NOMO-1 (cell line): ENCODE measurements at regions not wholly inside any gene's neighbourhood (a gene's known extent, or its start where the extent isn't known, plus 50 kb on each side); places are given as distances from the start of the nearest gene placed in this dataset.

Source experiments
- DNase-seq, 2 experiments: peaks; one replicate each; lab custom pipeline; 2025; ENCODE audit not compliant: unreplicated experiment in 2 of 2; lab: John Stamatoyannopoulos, UW

DNA sequence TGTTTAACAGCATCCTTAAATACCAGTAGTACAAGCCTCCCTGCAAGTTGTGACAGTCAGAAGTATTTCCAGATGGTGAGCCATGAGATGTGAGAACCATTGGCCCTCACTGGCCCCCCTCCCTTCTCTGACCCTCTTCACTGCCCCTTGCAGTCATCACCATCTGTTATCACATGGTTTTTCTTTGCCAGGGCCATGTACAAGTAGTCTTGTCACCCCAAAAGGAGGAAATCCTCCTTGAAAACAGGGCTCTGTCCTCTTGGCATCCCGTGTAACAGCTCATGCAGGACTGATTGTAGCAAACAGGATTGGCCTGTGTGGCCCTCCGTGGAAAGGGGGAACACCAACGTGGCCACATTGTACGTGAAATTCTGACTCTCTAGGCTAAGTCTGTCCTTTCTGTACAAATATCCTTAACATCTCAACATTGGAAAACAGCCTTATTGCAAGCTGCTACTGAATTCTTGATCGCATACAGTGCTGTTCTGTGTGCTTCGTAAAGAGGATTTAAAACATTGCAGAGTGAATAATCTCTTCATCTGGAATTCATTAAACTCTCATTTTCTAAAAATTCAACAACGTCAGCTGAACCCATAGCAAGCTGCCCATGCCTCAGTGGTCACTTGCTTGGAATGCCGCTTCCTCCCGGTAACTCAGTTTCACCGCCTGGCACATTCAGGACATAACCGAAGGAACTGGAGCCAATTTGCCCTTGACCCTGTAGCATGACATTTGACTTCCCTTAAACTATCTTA, 171.7 kb downstream of the ATPSCKMT start:
- no peak for DNase-seq

DNA sequence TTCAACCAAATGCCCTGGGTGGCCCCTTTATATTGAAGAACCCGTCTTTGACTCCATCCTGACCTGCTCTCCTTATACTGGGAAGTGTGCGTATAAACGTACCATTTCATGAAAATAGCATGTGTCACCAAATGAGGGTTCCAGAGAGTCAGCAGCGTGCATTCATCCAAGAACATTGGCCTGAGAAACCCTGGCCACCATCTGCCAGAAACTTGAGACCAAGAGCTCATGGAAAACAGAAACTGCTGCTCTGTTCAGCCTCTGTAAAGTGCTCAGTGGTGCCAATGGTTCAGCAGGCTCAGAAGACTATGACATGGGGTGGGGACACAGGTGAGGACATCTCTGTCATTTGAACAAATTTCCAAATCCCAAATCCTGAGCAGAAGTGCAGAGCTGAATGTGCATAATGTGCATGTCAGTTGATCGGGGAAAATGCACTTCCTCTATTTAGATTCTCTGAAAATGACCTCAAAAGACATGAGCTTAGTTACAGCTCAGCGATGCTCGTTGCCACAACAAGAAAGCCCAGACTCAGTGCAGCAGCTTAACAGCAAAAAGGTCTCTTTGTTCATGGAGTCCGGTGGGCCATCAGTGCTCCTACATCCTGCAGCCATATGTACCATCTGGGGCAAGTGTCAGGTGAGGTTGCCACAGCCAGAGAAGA, 176.1 kb downstream of the ATPSCKMT start:
- peak in 1 of 2 experiments; percentile 23 for DNase-seq

DNA sequence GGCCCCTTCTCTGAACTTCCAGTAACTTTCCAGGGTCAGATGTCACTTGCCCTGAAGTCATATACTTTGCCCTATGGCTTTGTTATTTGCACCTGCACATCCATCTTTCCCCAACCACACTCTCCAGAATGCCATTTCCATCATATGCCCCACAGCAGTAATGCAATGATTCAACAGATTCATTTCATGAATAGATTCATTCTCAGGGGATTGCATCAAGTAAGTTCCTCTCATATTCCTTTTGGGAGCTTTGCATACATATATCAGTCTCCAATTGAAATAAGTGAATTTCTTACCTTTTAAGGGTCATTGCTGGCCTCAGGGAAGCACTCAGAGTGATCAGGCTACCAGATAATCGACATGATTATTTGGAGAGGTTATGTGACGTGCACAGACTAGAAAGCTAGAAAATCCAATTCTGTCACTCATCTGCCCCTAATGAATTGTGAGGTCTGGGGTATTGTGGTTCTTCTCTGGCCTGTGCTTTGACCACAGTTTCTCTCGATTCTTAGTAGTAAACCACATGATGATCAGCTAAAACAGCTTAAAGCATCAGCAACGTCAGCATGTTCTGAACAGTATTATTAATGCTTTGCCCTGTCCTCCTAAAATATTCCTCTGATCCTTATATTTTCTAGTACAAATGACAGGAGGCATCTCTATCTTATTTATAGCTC, 179.9 kb downstream of the ATPSCKMT start:
- no peak for DNase-seq

DNA sequence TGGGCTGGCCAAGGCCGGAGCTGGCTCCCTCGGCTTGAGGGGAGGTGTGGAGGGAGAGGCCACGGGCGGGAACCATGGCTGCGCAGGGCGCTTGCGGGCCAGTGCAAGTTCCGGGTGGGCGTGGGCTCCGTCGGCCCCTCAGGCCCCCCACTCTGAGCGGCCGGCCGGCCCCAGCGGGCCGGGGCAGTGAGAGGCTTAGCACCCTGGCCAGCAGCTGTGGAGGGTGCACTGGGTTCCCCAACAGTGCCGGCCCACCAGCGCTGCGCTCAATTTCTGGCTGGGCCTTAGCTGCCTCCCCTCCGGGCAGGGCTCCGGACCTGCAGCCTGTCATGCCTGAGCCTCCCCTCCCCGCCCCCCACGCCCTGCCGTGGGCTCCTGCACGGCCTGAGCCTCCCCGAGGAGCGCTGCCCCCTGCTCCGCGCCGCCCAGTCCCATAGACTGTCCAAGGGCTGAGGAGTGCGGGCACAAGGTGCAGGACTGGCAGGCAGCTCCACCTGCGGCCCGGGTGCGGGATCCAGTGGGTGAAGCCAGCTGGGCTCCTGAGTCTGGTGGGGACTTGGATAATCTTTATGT, 184.2 kb downstream of the ATPSCKMT start:
- DNase-seq: no peak

DNA sequence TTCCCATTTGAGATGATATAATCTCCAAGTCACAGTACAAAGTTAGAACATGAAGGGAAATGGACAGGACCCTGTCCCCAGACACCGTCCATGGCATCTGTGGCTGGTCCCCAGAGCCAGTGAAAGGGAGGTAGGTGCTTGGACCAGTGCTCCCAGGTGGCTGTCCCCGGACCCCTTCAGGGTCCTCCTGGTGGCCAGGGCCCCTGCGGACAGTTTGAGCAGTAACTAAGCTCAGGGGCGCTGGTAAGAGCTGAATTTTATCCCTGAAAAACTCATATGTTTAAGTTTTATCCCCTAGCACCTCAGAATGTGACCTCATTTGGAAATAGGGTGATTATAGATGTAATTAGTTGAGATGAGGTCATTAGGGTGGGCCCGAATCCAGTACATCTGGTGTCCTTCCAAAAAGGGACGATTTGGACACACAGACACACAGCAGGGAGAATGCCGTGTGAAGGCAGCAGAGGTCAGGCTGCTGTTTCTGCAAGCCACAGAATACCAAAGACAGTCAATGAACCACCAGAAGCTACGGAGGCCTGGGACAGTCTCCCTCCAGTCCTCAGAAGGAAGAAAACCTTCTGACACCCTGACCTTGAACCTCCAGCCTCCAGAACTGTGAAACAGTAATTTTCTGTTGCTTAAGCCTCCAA, 185.0 kb downstream of the ATPSCKMT start:
- no peak for DNase-seq

GRCh38 chr5:10063997-10064396, 185.7 kb downstream of the ATPSCKMT start:
- no peak for DNase-seq

- DNase-seq: no peak
These were observed 189.7 kb downstream of the ATPSCKMT start for GRCh38 chr5:10059980-10060379.

DNA sequence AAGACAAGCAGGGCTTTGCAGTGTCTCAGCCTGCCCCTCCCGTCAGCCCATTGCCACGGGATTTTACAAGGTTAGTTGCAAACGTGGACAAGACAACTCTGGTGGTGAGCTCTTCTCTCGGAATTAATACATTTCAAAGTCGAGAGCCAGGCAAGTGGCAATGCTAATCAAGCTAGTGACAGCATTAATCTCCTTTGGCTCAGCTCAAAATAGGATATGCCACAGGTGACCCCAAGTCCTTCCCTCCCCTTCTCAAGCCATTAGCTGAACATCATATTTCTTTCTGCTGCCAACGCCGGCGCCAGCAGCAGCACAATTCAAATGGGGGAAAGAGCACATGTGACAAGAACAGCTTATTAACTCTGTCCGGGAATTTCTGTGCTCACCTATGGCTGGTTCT, 190.1 kb downstream of the ATPSCKMT start:
- DNase-seq: no peak

DNA sequence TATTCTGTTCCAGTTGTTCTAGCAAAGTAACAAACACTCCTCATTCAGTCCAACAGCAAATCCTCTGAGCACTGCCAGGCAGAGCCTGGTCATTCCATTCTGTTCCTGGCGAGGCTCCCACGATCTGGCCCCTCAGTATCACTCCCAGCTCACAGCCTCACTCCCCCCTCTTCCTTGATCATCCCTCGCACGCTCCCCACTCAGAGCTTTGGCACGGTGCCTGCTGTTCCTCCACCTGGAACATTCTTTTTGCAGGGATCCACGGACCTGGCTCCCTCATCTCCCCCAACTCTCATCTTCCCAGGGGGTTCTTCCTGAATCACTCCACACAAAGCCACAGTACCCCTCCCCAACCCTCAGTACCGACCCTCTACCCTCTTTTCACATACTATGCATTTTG, 192.3 kb downstream of the ATPSCKMT start:
- DNase-seq: no peak

DNA sequence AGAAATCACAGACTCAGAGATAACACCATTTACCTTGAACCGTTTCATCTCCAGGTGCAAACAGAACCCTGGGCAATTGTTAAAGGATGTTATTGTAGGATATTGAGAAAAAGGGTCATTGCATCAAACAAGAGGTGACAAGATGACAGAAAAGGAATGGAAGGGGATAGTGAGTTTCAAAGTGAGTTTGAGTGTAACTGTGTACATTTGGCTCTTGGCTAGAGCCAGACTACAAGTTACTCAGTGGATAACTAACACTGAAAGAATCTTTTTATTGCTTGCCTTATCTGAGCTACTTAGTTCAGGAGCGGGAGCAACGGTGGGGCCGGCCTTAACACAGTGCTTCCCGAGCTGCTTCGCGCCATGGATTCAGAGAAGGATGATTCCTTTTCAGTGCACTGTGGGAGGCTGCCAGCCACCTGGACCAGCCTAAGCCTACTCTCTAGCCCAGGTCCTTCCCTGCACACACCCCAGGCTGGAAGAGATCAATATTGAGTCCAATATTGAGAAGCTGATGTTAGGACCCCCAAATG, 193.4 kb downstream of the ATPSCKMT start:
- no peak for DNase-seq

DNA sequence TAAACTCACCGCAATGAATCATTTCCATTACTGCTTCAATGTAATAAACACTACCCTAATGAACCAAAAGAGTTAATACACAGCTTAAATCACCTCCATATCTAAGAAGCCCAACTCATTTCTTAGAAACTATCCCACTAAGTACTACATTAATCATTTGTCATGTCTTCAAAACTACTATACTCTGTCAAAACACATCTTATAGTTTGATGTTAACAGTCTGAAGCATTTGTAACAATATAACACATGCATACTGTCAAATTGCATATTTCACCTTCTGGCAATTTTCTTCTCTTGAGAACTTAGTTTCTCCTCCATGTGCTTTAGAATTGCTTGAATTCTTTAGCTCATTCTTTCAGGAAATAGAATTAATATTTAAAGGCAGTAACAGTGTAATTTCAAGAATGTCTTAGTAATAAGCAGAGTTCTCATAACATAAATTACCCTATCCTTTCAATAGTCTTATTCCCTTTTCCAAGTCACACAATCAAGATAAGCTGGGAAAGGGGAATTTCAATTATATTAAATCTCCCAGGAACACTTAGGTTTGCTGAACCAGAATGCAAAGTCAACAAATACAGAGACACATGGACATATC, 199.7 kb downstream of the ATPSCKMT start:
- no peak for DNase-seq

DNA sequence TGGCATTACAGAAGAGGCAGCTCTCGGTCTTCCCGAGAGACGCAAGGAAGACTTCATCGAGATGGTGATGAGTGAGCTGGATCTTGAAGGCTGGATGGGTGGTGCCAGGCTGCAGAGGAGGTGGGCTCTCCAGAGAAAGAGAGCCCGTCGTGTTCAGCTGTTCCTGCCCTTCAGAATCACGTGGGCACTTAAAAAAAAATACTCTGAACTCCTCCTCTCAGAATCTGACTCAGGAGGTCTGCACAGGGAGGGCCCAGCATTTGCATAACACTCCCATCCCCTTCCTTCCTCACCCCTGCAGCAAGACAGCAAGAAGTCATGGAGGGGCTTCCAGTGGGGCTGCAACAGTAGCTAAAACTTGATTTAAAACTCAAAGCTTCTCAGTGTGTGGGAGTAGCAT, 203.0 kb downstream of the ATPSCKMT start:
- no peak for DNase-seq

DNA sequence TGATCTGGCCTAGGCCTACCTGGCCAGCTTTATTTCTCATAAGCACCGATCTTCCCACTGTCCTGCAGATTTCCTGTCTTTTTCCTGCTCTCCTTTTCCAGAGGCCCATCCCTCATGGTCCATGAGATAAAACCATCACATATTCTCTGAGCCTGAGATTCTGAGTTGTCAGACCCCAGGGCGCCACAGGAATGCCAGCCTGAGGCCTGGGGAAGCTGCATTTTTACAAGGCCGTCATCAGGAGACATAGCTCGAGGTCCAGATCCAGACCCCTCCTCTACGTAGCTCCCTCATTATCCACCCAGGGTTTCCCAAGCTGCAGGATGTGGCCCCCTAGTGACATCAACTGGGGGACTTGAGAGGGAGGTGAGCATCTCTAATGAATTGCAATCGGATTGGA, 204.3 kb downstream of the ATPSCKMT start:
- DNase-seq: no peak

GRCh38 chr5:10036136-10036815, 213.4 kb downstream of the ATPSCKMT start:
- no peak for DNase-seq

- no peak for DNase-seq
These were observed 215.7 kb downstream of the ATPSCKMT start for GRCh38 chr5:10034001-10034400.

GRCh38 chr5:10031817-10032216, 217.9 kb downstream of the ATPSCKMT start:
- DNase-seq: no peak

- no peak for DNase-seq
These were observed 219.4 kb downstream of the ATPSCKMT start for GRCh38 chr5:10030219-10030831.

- no peak for DNase-seq
These were observed 226.2 kb downstream of the ATPSCKMT start for GRCh38 chr5:10023494-10023893.

- no peak for DNase-seq
These were observed 228.4 kb downstream of the ATPSCKMT start for GRCh38 chr5:10021248-10021647.
